Endothelial cell of umbilical vein (primary cell): ENCODE measurements at regions not wholly inside any gene's neighbourhood (a gene's known extent, or its start where the extent isn't known, plus 50 kb on each side); places are given as distances from the start of the nearest gene placed in this dataset.

Experiments
- BruUV-seq: library from RNA; stranded (reverse); fragments of 400-500 nt; replicated peaks from 2 replicates; lab custom pipeline; 2021; lab: Mats Ljungman, UMichigan
- CTCF ChIA-PET: fragments of 300-600, 350-600 bp; sonication (Branson Sonifier 250); formaldehyde crosslinking; loops from one replicate; lab custom pipeline; 2021; ENCODE audit warnings: antibody characterized with exemption, inconsistent platforms; lab: Charles Lee
- POLR2A ChIA-PET: fragments of 300-600, 350-600 bp; sonication (Branson Sonifier 250); formaldehyde crosslinking; loops from one replicate; lab custom pipeline; 2021; ENCODE audit warnings: antibody characterized with exemption, inconsistent platforms; lab: Charles Lee
- DNase-seq: peaks from one replicate; pipeline ENCODE4 v3.0.0-alpha.2; 2011; ENCODE audit warnings: low read depth, low spot score
- FAIRE-seq: peaks from 2 replicates; lab custom pipeline; 2011; peaks lifted over from hg19 to GRCh38; lab: Jason Lieb, UNC
- H2AFZ ChIP-seq: 2 replicates; pipeline ENCODE4 v1.6.0; 2012; ENCODE audit warnings: low read depth, low read length, control low read depth, inconsistent platforms
- H3K27ac ChIP-seq: 2 replicates; pipeline ENCODE4 v1.5.1; 2011; ENCODE audit warnings: low read depth, mild to moderate bottlenecking, control low read depth, low read length, moderate library complexity; ENCODE audit not compliant: insufficient read depth
- H3K27me3 ChIP-seq, 2 experiments: 2 replicates each; pipeline versions ENCODE4 v1.6.0 to v1.6.1; 2011; ENCODE audit warnings: low read length in 2 of 2, mixed read lengths in 1 of 2; ENCODE audit not compliant: control insufficient read depth in 2 of 2, insufficient read depth in 2 of 2
- H3K36me3 ChIP-seq, 2 experiments: 2 replicates in 1 of 2; 3 replicates in 1 of 2; pipeline ENCODE4 v1.5.1; 2011; ENCODE audit warnings: low read length in 2 of 2, mild to moderate bottlenecking in 1 of 2, moderate library complexity in 1 of 2; ENCODE audit not compliant: control insufficient read depth in 2 of 2, insufficient read depth in 2 of 2; ENCODE audit errors: extremely low read depth in 1 of 2
- H3K4me1 ChIP-seq: 3 replicates; pipeline ENCODE4 v1.5.1; 2011; ENCODE audit warnings: mild to moderate bottlenecking, low read length; ENCODE audit not compliant: control insufficient read depth, insufficient read depth; ENCODE audit errors: extremely low read depth
- H3K4me2 ChIP-seq: 2 replicates; pipeline ENCODE4 v1.6.1; 2011; ENCODE audit warnings: low read length, control low read depth, mixed read lengths; ENCODE audit not compliant: insufficient read depth
- H3K4me3 ChIP-seq, 3 experiments: fragments of 200-600 bp in 1 of 3; sonication (generic), shearing (Covaris generic) in 1 of 3; replicated peaks in 1 of 3; 2 replicates each; pipeline ENCODE4 v1.5.1; 2011 to 2016; ENCODE audit warnings: control low read depth in 3 of 3, low read length in 3 of 3, mild to moderate bottlenecking in 2 of 3, inconsistent platforms in 1 of 3, low read depth in 1 of 3, moderate library complexity in 1 of 3; ENCODE audit not compliant: insufficient read depth in 1 of 3
- H3K79me2 ChIP-seq: 2 replicates; pipeline ENCODE4 v1.6.0; 2012; ENCODE audit warnings: low read length, inconsistent platforms; ENCODE audit not compliant: control insufficient read depth, insufficient read depth
- H3K9ac ChIP-seq: replicated peaks from 2 replicates; pipeline ENCODE3; 2011; ENCODE audit warnings: low read length, control low read depth; ENCODE audit not compliant: insufficient read depth; ENCODE audit errors: extremely low read depth
- H3K9me1 ChIP-seq: replicated peaks from 3 replicates; pipeline ENCODE4 v1.6.0; 2011; ENCODE audit warnings: mild to moderate bottlenecking, low read length; ENCODE audit not compliant: control insufficient read depth, insufficient read depth; ENCODE audit errors: extremely low read depth
- H3K9me3 ChIP-seq: replicated peaks from 2 replicates; pipeline ENCODE4 v1.5.1; 2012; ENCODE audit warnings: low read length, inconsistent platforms; ENCODE audit not compliant: control insufficient read depth, insufficient read depth
- H4K20me1 ChIP-seq: replicated peaks from 2 replicates; pipeline ENCODE3; 2011; ENCODE audit warnings: mild to moderate bottlenecking, low read length; ENCODE audit not compliant: control insufficient read depth, insufficient read depth; ENCODE audit errors: extremely low read depth
- CTCF ChIP-seq, 2 donors: IDR thresholded peaks; 1 replicate in 1 of 2; 2 replicates in 1 of 2; pipeline ENCODE4 v1.5.1; 2011; ENCODE audit warnings: low read length in 2 of 2, mild to moderate bottlenecking in 2 of 2, moderate library complexity in 2 of 2, control low read depth in 1 of 2, inconsistent platforms in 1 of 2, low read depth in 1 of 2; ENCODE audit not compliant: insufficient read depth in 1 of 2; ENCODE audit errors: extremely low read depth in 1 of 2
- EZH2 ChIP-seq: IDR thresholded peaks from 2 replicates; pipeline ENCODE4 v1.6.1; 2012; ENCODE audit warnings: borderline replicate concordance, low read depth, mild to moderate bottlenecking, moderate library complexity, low read length, inconsistent platforms; ENCODE audit not compliant: severe bottlenecking
- FOS ChIP-seq: IDR thresholded peaks from 2 replicates; pipeline ENCODE4 v1.6.1; 2011; ENCODE audit warnings: mild to moderate bottlenecking, low read length, moderate library complexity, borderline replicate concordance; ENCODE audit not compliant: insufficient read depth
- GATA2 ChIP-seq: IDR thresholded peaks from 2 replicates; pipeline ENCODE4 v1.7.0; 2011; ENCODE audit warnings: low read depth, mild to moderate bottlenecking, moderate library complexity, mixed read lengths, low read length; ENCODE audit not compliant: insufficient read length, insufficient read depth
- JUN ChIP-seq: IDR thresholded peaks from 2 replicates; pipeline ENCODE4 v1.6.1; 2011; ENCODE audit warnings: borderline replicate concordance, low read depth; ENCODE audit not compliant: insufficient read length, insufficient read depth
- MAX ChIP-seq: IDR thresholded peaks from 2 replicates; pipeline ENCODE4 v1.6.1; 2011; ENCODE audit not compliant: insufficient read depth, insufficient read length
- MYC ChIP-seq: IDR thresholded peaks from one replicate; pipeline ENCODE4 v1.6.1; 2011; ENCODE audit warnings: mild to moderate bottlenecking, low read depth, low read length
- POLR2A ChIP-seq: IDR thresholded peaks from 2 replicates; pipeline ENCODE4 v1.6.1; 2012; ENCODE audit warnings: low read depth, mild to moderate bottlenecking, control low read depth, low read length
- POLR2AphosphoS5 ChIP-seq: IDR thresholded peaks from 2 replicates; pipeline ENCODE4 v1.6.1; 2012; ENCODE audit warnings: low read depth, mild to moderate bottlenecking, control low read depth, low read length, moderate library complexity; ENCODE audit not compliant: insufficient read depth
- dilution Hi-C: fragments of 300-500 bp; cut with MboI; formaldehyde crosslinking; loops from one replicate; pipeline ENCODE4 v1.15.0; 2019; ENCODE audit warnings: low sequenced_read_pairs; ENCODE audit not compliant: extremely low pct_ligation_motif_present
- intact Hi-C: fragments of 100-400 bp; cut with micrococcal nuclease; formaldehyde crosslinking; loops from one replicate; pipeline ENCODE4 v1.10.0; 2022

GRCh38 chr6:49257549-49257948 lies 205.5 kb downstream of the MMUT start:
- Histone ChIP-seq H3K79me2 (no peaks in the 10 kb centered on the region), H3K27ac (no peak overlapping the region), H3K4me3 (no peak overlapping the region), H3K4me2 (no peak overlapping the region), H3K27me3 (no peaks in the 10 kb centered on the region), H3K9ac (no peak overlapping the region), H3K36me3 (no peaks in the 10 kb centered on the region), H3K9me1 (no peaks in the 10 kb centered on the region), H4K20me1 (no peaks in the 10 kb centered on the region), H3K4me1 (no peaks in the 10 kb centered on the region), H2AFZ (no peak overlapping the region), H3K9me3 (no peaks in the 10 kb centered on the region)
- ChIA-PET POLR2A (no interaction called here), CTCF (no interaction called here)
- intact Hi-C loops, result no loop called here
- BruUV-seq, result no TSS peak
- DNase-seq, result no peak
- FAIRE-seq, result no peak
- dilution Hi-C loops, result no loop called here
- TF ChIP-seq CTCF (IDR thresholded peaks at IDR 0.05; ENCODE audit: extremely low read depth in 1 of 2, insufficient read depth in 1 of 2, low read depth in 1 of 2, low read length in 2 of 2) (no peak), MYC (no peak), JUN (no peak), MAX (no peak), POLR2A (no peak), EZH2 (no peak), POLR2AphosphoS5 (no peak), GATA2 (no peak), FOS (no peak)
